ENCODE measurements at regions not wholly inside any gene's neighbourhood (a gene's known extent, or its start where the extent isn't known, plus 50 kb on each side); places are given as distances from the start of the nearest gene placed in this dataset.

- peak overlapping the region; percentile 79 for H3K27ac Mint-ChIP-seq (ENCODE audit: low read depth, unreplicated experiment)
- POLR2A ChIA-PET = interaction anchor here (0.8 to 3.7 kb wide), 4 partner anchors 10 to 126 kb away, joined by 3 to 13 read pairs (median 6); no protein-coding TSS in a partner anchor
- CTCF ChIA-PET = interaction anchor here (1.1 to 1.6 kb wide), 2 partner anchors 18 to 330 kb away, joined by 3 to 4 read pairs; no protein-coding TSS in a partner anchor
- H3K4me3 Mint-ChIP-seq (ENCODE audit: unreplicated experiment) = peak overlapping the region; percentile 8
- TF ChIP-seq CTCF (IDR thresholded peaks at IDR 0.05; ENCODE audit: unreplicated experiment) = no peak
- H3K9me3 Mint-ChIP-seq (ENCODE audit: unreplicated experiment) = no peaks in the 10 kb centered on the region
- intact Hi-C loops (cut with micrococcal nuclease) = no loop called here
- no peaks in the 10 kb centered on the region for H3K27me3 Mint-ChIP-seq (ENCODE audit: insufficient read depth, unreplicated experiment)
- no TSS peak for BruUV-seq (replicated peaks)
- peak; percentile 34 for DNase-seq (ENCODE audit: unreplicated experiment)
- peaks cover 24% of the 10 kb centered on the region for H3K4me1 Mint-ChIP-seq (ENCODE audit: insufficient read depth, unreplicated experiment)
- H3K36me3 Mint-ChIP-seq (ENCODE audit: insufficient read depth, unreplicated experiment) = no peaks in the 10 kb centered on the region
These were observed 279.8 kb upstream of the SALL1 start for GRCh38 chr16:51430716-51431369.

GRCh38 chr16:51429041-51429440 lies 278.0 kb upstream of the SALL1 start:
- Mint-ChIP-seq H3K27ac (ENCODE audit: low read depth, unreplicated experiment) (no peak overlapping the region), H3K27me3 (ENCODE audit: insufficient read depth, unreplicated experiment) (no peaks in the 10 kb centered on the region), H3K4me3 (ENCODE audit: unreplicated experiment) (no peak overlapping the region), H3K4me1 (ENCODE audit: insufficient read depth, unreplicated experiment) (peaks cover 24% of the 10 kb centered on the region), H3K9me3 (ENCODE audit: unreplicated experiment) (no peaks in the 10 kb centered on the region), H3K36me3 (ENCODE audit: insufficient read depth, unreplicated experiment) (no peaks in the 10 kb centered on the region)
- intact Hi-C loops (cut with micrococcal nuclease) = no loop called here
- ChIA-PET POLR2A (interaction anchor here (0.9 to 3.7 kb wide), 2 partner anchors 9 to 126 kb away, joined by 3 to 13 read pairs; no protein-coding TSS in a partner anchor), CTCF (interaction anchor here (1.4 kb wide), 1 partner anchor 11 kb away, joined by 3 read pairs; no protein-coding TSS in a partner anchor)
- DNase-seq (ENCODE audit: unreplicated experiment) = no peak
- no peak for TF ChIP-seq CTCF (IDR thresholded peaks at IDR 0.05; ENCODE audit: unreplicated experiment)
- no TSS peak for BruUV-seq (replicated peaks)

- Mint-ChIP-seq H3K4me1 (ENCODE audit: insufficient read depth, unreplicated experiment) (peaks cover 24% of the 10 kb centered on the region), H3K36me3 (ENCODE audit: insufficient read depth, unreplicated experiment) (no peaks in the 10 kb centered on the region), H3K4me3 (ENCODE audit: unreplicated experiment) (no peak overlapping the region), H3K9me3 (ENCODE audit: unreplicated experiment) (no peaks in the 10 kb centered on the region), H3K27me3 (ENCODE audit: insufficient read depth, unreplicated experiment) (no peaks in the 10 kb centered on the region), H3K27ac (ENCODE audit: low read depth, unreplicated experiment) (peak overlapping the region; percentile 1)
- intact Hi-C loops (cut with micrococcal nuclease) = no loop called here
- no peak for DNase-seq (ENCODE audit: unreplicated experiment)
- BruUV-seq (replicated peaks) = no TSS peak
- POLR2A ChIA-PET = interaction anchor here (0.9 to 1.2 kb wide), 2 partner anchors 18 kb away, joined by 3 to 6 read pairs; no protein-coding TSS in a partner anchor
- CTCF ChIA-PET = no interaction called here
- no peak for TF ChIP-seq CTCF (IDR thresholded peaks at IDR 0.05; ENCODE audit: unreplicated experiment)
These were observed 276.0 kb upstream of the SALL1 start for GRCh38 chr16:51427085-51427484.

- DNase-seq (ENCODE audit: unreplicated experiment) = no peak
- Mint-ChIP-seq H3K9me3 (ENCODE audit: unreplicated experiment) (no peaks in the 10 kb centered on the region), H3K4me1 (ENCODE audit: insufficient read depth, unreplicated experiment) (peaks cover 17% of the 10 kb centered on the region), H3K36me3 (ENCODE audit: insufficient read depth, unreplicated experiment) (no peaks in the 10 kb centered on the region), H3K27me3 (ENCODE audit: insufficient read depth, unreplicated experiment) (no peaks in the 10 kb centered on the region), H3K4me3 (ENCODE audit: unreplicated experiment) (no peak overlapping the region), H3K27ac (ENCODE audit: low read depth, unreplicated experiment) (no peak overlapping the region)
- TF ChIP-seq CTCF (IDR thresholded peaks at IDR 0.05; ENCODE audit: unreplicated experiment) = no peak
- no TSS peak for BruUV-seq (replicated peaks)
- intact Hi-C loops (cut with micrococcal nuclease) = no loop called here
- CTCF ChIA-PET = interaction anchor here (1.0 to 1.3 kb wide), 2 partner anchors 14 to 330 kb away, joined by 3 to 4 read pairs; no protein-coding TSS in a partner anchor
- POLR2A ChIA-PET = interaction anchor here (0.6 to 1.2 kb wide), 3 partner anchors 18 to 113 kb away, joined by 3 to 6 read pairs (median 3); no protein-coding TSS in a partner anchor
These were observed 275.2 kb upstream of the SALL1 start for GRCh38 chr16:51426276-51426675.
